Stromal cell of bone marrow (primary cell): ENCODE measurements at regions not wholly inside any gene's neighbourhood (a gene's known extent, or its start where the extent isn't known, plus 50 kb on each side); places are given as distances from the start of the nearest gene placed in this dataset.
"Not testable (repeated sequence)": the region's sequence is repeated elsewhere in the genome, so short reads cannot be mapped to it uniquely, and the experiment has no call there.

Source experiments
- DNase-seq: peaks from one replicate; pipeline ENCODE4 v3.0.0-alpha.2; 2012; ENCODE audit warnings: low read depth

GRCh38 chr2:219832904-219833303 is 205.5 kb downstream of the SLC4A3 start:
- DNase-seq: no peak

- no peak for DNase-seq
These were observed 208.1 kb downstream of the SLC4A3 start for GRCh38 chr2:219835493-219835892.

GRCh38 chr2:219836647-219837177 is 209.3 kb downstream of the SLC4A3 start:
- DNase-seq: peak; percentile 18

GRCh38 chr2:219844401-219845091 is 217.1 kb downstream of the SLC4A3 start:
- no peak for DNase-seq

- no peak for DNase-seq
These were observed 221.5 kb downstream of the SLC4A3 start for GRCh38 chr2:219848882-219849281.

GRCh38 chr2:219851169-219851568 is 223.7 kb downstream of the SLC4A3 start:
- DNase-seq: no peak

GRCh38 chr2:219851801-219852481 is 224.5 kb downstream of the SLC4A3 start:
- DNase-seq: no peak

- DNase-seq: no peak
These were observed 225.2 kb downstream of the SLC4A3 start for GRCh38 chr2:219852626-219853025.

GRCh38 chr2:219856602-219857001 is 229.2 kb downstream of the SLC4A3 start:
- no peak for DNase-seq

- no peak for DNase-seq
These were observed 230.3 kb downstream of the SLC4A3 start for GRCh38 chr2:219857751-219858150.

- no peak for DNase-seq
These were observed 233.9 kb downstream of the SLC4A3 start for GRCh38 chr2:219861307-219861706.

GRCh38 chr2:219864154-219864553 is 236.7 kb downstream of the SLC4A3 start:
- no peak for DNase-seq

GRCh38 chr2:219868635-219869034 is 241.2 kb downstream of the SLC4A3 start:
- DNase-seq: no peak

- DNase-seq: no peak
These were observed 242.6 kb downstream of the SLC4A3 start for GRCh38 chr2:219870041-219870440.

GRCh38 chr2:219871351-219871750 is 243.9 kb downstream of the SLC4A3 start:
- DNase-seq: no peak

- DNase-seq: no peak
These were observed 247.6 kb downstream of the SLC4A3 start for GRCh38 chr2:219875036-219875435.

GRCh38 chr2:219875986-219876385 is 248.6 kb downstream of the SLC4A3 start:
- DNase-seq: not testable (repeated sequence)

GRCh38 chr2:219876931-219877330 is 249.5 kb downstream of the SLC4A3 start:
- DNase-seq: no peak

GRCh38 chr2:219877728-219878127 is 250.3 kb downstream of the SLC4A3 start:
- DNase-seq: no peak

GRCh38 chr2:219878516-219878915 is 251.1 kb downstream of the SLC4A3 start:
- no peak for DNase-seq

GRCh38 chr2:219881851-219882250 is 254.4 kb downstream of the SLC4A3 start:
- DNase-seq: no peak

- DNase-seq: no peak
These were observed 259.2 kb downstream of the SLC4A3 start for GRCh38 chr2:219886615-219887014.

- no peak for DNase-seq
These were observed 260.4 kb downstream of the SLC4A3 start for GRCh38 chr2:219887870-219888269.

GRCh38 chr2:219893541-219893940 is 266.1 kb downstream of the SLC4A3 start:
- no peak for DNase-seq
